Keratinocyte (primary cell): ENCODE measurements at regions not wholly inside any gene's neighbourhood (a gene's known extent, or its start where the extent isn't known, plus 50 kb on each side); places are given as distances from the start of the nearest gene placed in this dataset.

Source experiments
- EZH2 ChIP-seq: IDR thresholded peaks from one replicate; pipeline ENCODE4 v1.6.1; 2012; ENCODE audit warnings: inconsistent platforms, mild to moderate bottlenecking, low read length, moderate library complexity
- TF ChIP-seq, protein P1 (sequence below), 3 experiments: IDR thresholded peaks in 1 of 3; conservative IDR thresholded peaks in 1 of 3; optimal IDR thresholded peaks in 1 of 3; 2 replicates in 2 of 3; 3 replicates in 1 of 3; pipeline versions ENCODE3 to v1.5.1; 2011; ENCODE audit warnings: low read length in 3 of 3, mild to moderate bottlenecking in 3 of 3, moderate library complexity in 2 of 3, control low read depth in 1 of 3, inconsistent platforms in 1 of 3; ENCODE audit not compliant: insufficient read depth in 2 of 3; ENCODE audit errors: extremely low read depth in 1 of 3

- TF ChIP-seq, protein P1, sequence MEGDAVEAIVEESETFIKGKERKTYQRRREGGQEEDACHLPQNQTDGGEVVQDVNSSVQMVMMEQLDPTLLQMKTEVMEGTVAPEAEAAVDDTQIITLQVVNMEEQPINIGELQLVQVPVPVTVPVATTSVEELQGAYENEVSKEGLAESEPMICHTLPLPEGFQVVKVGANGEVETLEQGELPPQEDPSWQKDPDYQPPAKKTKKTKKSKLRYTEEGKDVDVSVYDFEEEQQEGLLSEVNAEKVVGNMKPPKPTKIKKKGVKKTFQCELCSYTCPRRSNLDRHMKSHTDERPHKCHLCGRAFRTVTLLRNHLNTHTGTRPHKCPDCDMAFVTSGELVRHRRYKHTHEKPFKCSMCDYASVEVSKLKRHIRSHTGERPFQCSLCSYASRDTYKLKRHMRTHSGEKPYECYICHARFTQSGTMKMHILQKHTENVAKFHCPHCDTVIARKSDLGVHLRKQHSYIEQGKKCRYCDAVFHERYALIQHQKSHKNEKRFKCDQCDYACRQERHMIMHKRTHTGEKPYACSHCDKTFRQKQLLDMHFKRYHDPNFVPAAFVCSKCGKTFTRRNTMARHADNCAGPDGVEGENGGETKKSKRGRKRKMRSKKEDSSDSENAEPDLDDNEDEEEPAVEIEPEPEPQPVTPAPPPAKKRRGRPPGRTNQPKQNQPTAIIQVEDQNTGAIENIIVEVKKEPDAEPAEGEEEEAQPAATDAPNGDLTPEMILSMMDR (optimal IDR thresholded peaks at IDR 0.05 in 1 of 3, IDR thresholded peaks at IDR 0.05 in 1 of 3, conservative IDR thresholded peaks at IDR 0.05 in 1 of 3; ENCODE audit: extremely low read depth in 1 of 3, insufficient read depth in 2 of 3, low read length in 3 of 3) = no peak
- TF ChIP-seq EZH2 = no peak
Observed at GRCh38 chr12:113589437-113589836, 117.8 kb upstream of the LHX5 start.
